CD8-positive, alpha-beta memory T cell (primary cell): ENCODE measurements at regions not wholly inside any gene's neighbourhood (a gene's known extent, or its start where the extent isn't known, plus 50 kb on each side); places are given as distances from the start of the nearest gene placed in this dataset.
"Not testable (repeated sequence)": the region's sequence is repeated elsewhere in the genome, so short reads cannot be mapped to it uniquely, and the experiment has no call there.

Experiments used
- CTCF ChIA-PET: fragments of 350-600 bp; sonication (Branson Sonifier 250); formaldehyde crosslinking; loops from one replicate; lab custom pipeline; 2021; ENCODE audit warnings: antibody characterized with exemption; lab: Charles Lee
- POLR2A ChIA-PET: fragments of 350-600 bp; sonication (Branson Sonifier 250); formaldehyde crosslinking; loops from one replicate; lab custom pipeline; 2021; ENCODE audit warnings: antibody characterized with exemption; lab: Charles Lee
- DNase-seq, 5 donors: peaks; one replicate each; pipeline versions ENCODE4 v3.0.0 to v3.0.0-alpha.2; 2020 to 2022; ENCODE audit warnings: mixed read lengths in 1 of 5
- H3K27ac ChIP-seq: one replicate; pipeline ENCODE4 v1.7.0; 2013; ENCODE audit warnings: low read depth, mild to moderate bottlenecking, low read length, moderate library complexity
- H3K27me3 ChIP-seq: 2 replicates; pipeline ENCODE4 v1.7.0; 2013; ENCODE audit warnings: low read length, mild to moderate bottlenecking; ENCODE audit not compliant: insufficient read depth, poor library complexity, severe bottlenecking
- H3K36me3 ChIP-seq: 2 replicates; pipeline ENCODE4 v1.7.0; 2013; ENCODE audit warnings: mild to moderate bottlenecking, low read length, moderate library complexity; ENCODE audit not compliant: insufficient read depth
- H3K4me1 ChIP-seq: 2 replicates; pipeline ENCODE4 v1.7.0; 2013; ENCODE audit warnings: mild to moderate bottlenecking, low read length, moderate library complexity; ENCODE audit not compliant: insufficient read depth
- H3K4me3 ChIP-seq: 2 replicates; pipeline ENCODE4 v1.7.0; 2013; ENCODE audit warnings: mild to moderate bottlenecking, low read length
- H3K9me3 ChIP-seq: 2 replicates; pipeline ENCODE4 v1.7.0; 2013; ENCODE audit warnings: mild to moderate bottlenecking, low read length
- H3K27ac Mint-ChIP-seq, 8 donors: one replicate each; pipeline ENCODE4 v1.8.0; 2020 to 2021; ENCODE audit warnings: mixed read lengths in 8 of 8, mild to moderate bottlenecking in 6 of 8, inconsistent platforms in 3 of 8, moderate library complexity in 3 of 8
- H3K27me3 Mint-ChIP-seq, 2 donors: one replicate each; pipeline ENCODE4 v1.8.0; 2020 to 2021; ENCODE audit warnings: mixed read lengths in 2 of 2, mild to moderate bottlenecking in 1 of 2, moderate library complexity in 1 of 2
- H3K36me3 Mint-ChIP-seq, 3 donors: one replicate each; pipeline ENCODE4 v1.8.0; 2020 to 2021; ENCODE audit warnings: mixed read lengths in 3 of 3, inconsistent platforms in 1 of 3, mild to moderate bottlenecking in 1 of 3
- H3K4me1 Mint-ChIP-seq, 3 donors: one replicate each; pipeline ENCODE4 v1.8.0; 2020 to 2021; ENCODE audit warnings: mixed read lengths in 3 of 3, inconsistent platforms in 1 of 3, mild to moderate bottlenecking in 1 of 3
- H3K4me3 Mint-ChIP-seq, 7 donors: one replicate each; pipeline ENCODE4 v1.8.0; 2020 to 2021; ENCODE audit warnings: mixed read lengths in 7 of 7, mild to moderate bottlenecking in 6 of 7, moderate library complexity in 4 of 7, inconsistent platforms in 2 of 7
- H3K9me3 Mint-ChIP-seq, 5 donors: one replicate each; pipeline ENCODE4 v1.8.0; 2020 to 2022; ENCODE audit warnings: mixed read lengths in 5 of 5, mild to moderate bottlenecking in 3 of 5, moderate library complexity in 2 of 5, inconsistent platforms in 1 of 5

GRCh38 chr2:215724146-215724545, 288.3 kb upstream of the FN1 start:
- Mint-ChIP-seq H3K27ac (no peak overlapping the region), H3K36me3 (no peaks in the 10 kb centered on the region), H3K9me3 (no peaks in the 10 kb centered on the region), H3K4me3 (no peak overlapping the region), H3K27me3 (peaks cover 0 to 2% of the 10 kb centered on the region in 2 donors), H3K4me1 (no peaks in the 10 kb centered on the region)
- Histone ChIP-seq H3K27ac (no peak overlapping the region), H3K27me3 (no peaks in the 10 kb centered on the region), H3K36me3 (no peaks in the 10 kb centered on the region), H3K9me3 (no peaks in the 10 kb centered on the region), H3K4me1 (no peaks in the 10 kb centered on the region), H3K4me3 (no peak overlapping the region)
- ChIA-PET POLR2A (no interaction called here), CTCF (no interaction called here)
- DNase-seq, result no peak

- H3K36me3 Mint-ChIP-seq, result no peaks in the 10 kb centered on the region
- H3K9me3 ChIP-seq, result no peaks in the 10 kb centered on the region
- no peaks in the 10 kb centered on the region for H3K27me3 ChIP-seq
- H3K4me3 ChIP-seq, result no peak overlapping the region
- H3K27ac ChIP-seq, result no peak overlapping the region
- peaks cover 0 to 2% of the 10 kb centered on the region in 2 donors for H3K27me3 Mint-ChIP-seq
- no peak for DNase-seq
- H3K4me3 Mint-ChIP-seq, result no peak overlapping the region
- no peaks in the 10 kb centered on the region for H3K4me1 ChIP-seq
- H3K9me3 Mint-ChIP-seq, result no peaks in the 10 kb centered on the region
- no peaks in the 10 kb centered on the region for H3K4me1 Mint-ChIP-seq
- no peaks in the 10 kb centered on the region for H3K36me3 ChIP-seq
- H3K27ac Mint-ChIP-seq, result no peak overlapping the region
- POLR2A ChIA-PET, result no interaction called here
- CTCF ChIA-PET, result no interaction called here
Observed at GRCh38 chr2:215723631-215724011, 287.8 kb upstream of the FN1 start.

GRCh38 chr2:215722986-215723630, 287.2 kb upstream of the FN1 start:
- Mint-ChIP-seq H3K9me3 (no peaks in the 10 kb centered on the region), H3K36me3 (no peaks in the 10 kb centered on the region), H3K27me3 (peaks cover 0 to 2% of the 10 kb centered on the region in 2 donors), H3K4me1 (no peaks in the 10 kb centered on the region), H3K27ac (no peak overlapping the region), H3K4me3 (no peak overlapping the region)
- Histone ChIP-seq H3K9me3 (no peaks in the 10 kb centered on the region), H3K4me1 (no peaks in the 10 kb centered on the region), H3K27ac (no peak overlapping the region), H3K36me3 (no peaks in the 10 kb centered on the region), H3K4me3 (no peak overlapping the region), H3K27me3 (no peaks in the 10 kb centered on the region)
- ChIA-PET CTCF (no interaction called here), POLR2A (no interaction called here)
- no peak for DNase-seq

- CTCF ChIA-PET, result no interaction called here
- Histone ChIP-seq H3K36me3 (no peaks in the 10 kb centered on the region), H3K27me3 (no peaks in the 10 kb centered on the region), H3K9me3 (no peaks in the 10 kb centered on the region), H3K4me3 (no peak overlapping the region), H3K27ac (no peak overlapping the region), H3K4me1 (no peaks in the 10 kb centered on the region)
- H3K36me3 Mint-ChIP-seq, result no peaks in the 10 kb centered on the region
- no peak overlapping the region for H3K27ac Mint-ChIP-seq
- peaks cover 0 to 7% of the 10 kb centered on the region in 2 donors for H3K27me3 Mint-ChIP-seq
- no peak overlapping the region for H3K4me3 Mint-ChIP-seq
- no peaks in the 10 kb centered on the region for H3K4me1 Mint-ChIP-seq
- H3K9me3 Mint-ChIP-seq, result no peaks in the 10 kb centered on the region
- POLR2A ChIA-PET, result no interaction called here
- no peak for DNase-seq
Observed at GRCh38 chr2:215722125-215722524, 286.3 kb upstream of the FN1 start.

GRCh38 chr2:215721515-215721914, 285.6 kb upstream of the FN1 start:
- H3K27ac ChIP-seq, H3K4me3 ChIP-seq, H3K36me3 ChIP-seq, H3K9me3 Mint-ChIP-seq, POLR2A ChIA-PET, H3K4me1 Mint-ChIP-seq, H3K4me3 Mint-ChIP-seq, DNase-seq, H3K4me1 ChIP-seq, CTCF ChIA-PET, H3K27me3 ChIP-seq, H3K27me3 Mint-ChIP-seq, H3K36me3 Mint-ChIP-seq, H3K9me3 ChIP-seq: not testable (repeated sequence)
- peak overlapping the region in 1 of 8 donors; percentile 4 for H3K27ac Mint-ChIP-seq

- POLR2A ChIA-PET, result no interaction called here
Observed at GRCh38 chr2:215718890-215719289, 283.0 kb upstream of the FN1 start.

GRCh38 chr2:215718436-215718835, 282.6 kb upstream of the FN1 start:
- Mint-ChIP-seq H3K9me3 (no peaks in the 10 kb centered on the region), H3K27ac (no peak overlapping the region), H3K27me3 (peaks cover 8 to 9% of the 10 kb centered on the region in 2 donors), H3K36me3 (no peaks in the 10 kb centered on the region), H3K4me3 (no peak overlapping the region), H3K4me1 (no peaks in the 10 kb centered on the region)
- no peaks in the 10 kb centered on the region for H3K36me3 ChIP-seq
- H3K9me3 ChIP-seq, result no peaks in the 10 kb centered on the region
- no peaks in the 10 kb centered on the region for H3K27me3 ChIP-seq
- CTCF ChIA-PET, result no interaction called here
- POLR2A ChIA-PET, result no interaction called here
- no peak overlapping the region for H3K27ac ChIP-seq
- no peak overlapping the region for H3K4me3 ChIP-seq
- H3K4me1 ChIP-seq, result no peaks in the 10 kb centered on the region
- DNase-seq, result no peak

More at GRCh38 chr2:215718890-215719289, 283.0 kb upstream of the FN1 start:
- Mint-ChIP-seq H3K27me3 (peaks cover 8 to 10% of the 10 kb centered on the region in 2 donors), H3K4me1 (no peaks in the 10 kb centered on the region), H3K27ac (no peak overlapping the region), H3K9me3 (no peaks in the 10 kb centered on the region), H3K36me3 (no peaks in the 10 kb centered on the region), H3K4me3 (no peak overlapping the region)
- no peaks in the 10 kb centered on the region for H3K27me3 ChIP-seq
- DNase-seq, result no peak
- no peak overlapping the region for H3K27ac ChIP-seq
- H3K36me3 ChIP-seq, result no peaks in the 10 kb centered on the region
- no peaks in the 10 kb centered on the region for H3K4me1 ChIP-seq
- CTCF ChIA-PET, result no interaction called here
- H3K4me3 ChIP-seq, result no peak overlapping the region
- no peaks in the 10 kb centered on the region for H3K9me3 ChIP-seq

- ChIA-PET POLR2A (no interaction called here), CTCF (no interaction called here)
- Mint-ChIP-seq H3K4me3 (no peak overlapping the region), H3K27ac (no peak overlapping the region), H3K4me1 (no peaks in the 10 kb centered on the region), H3K36me3 (no peaks in the 10 kb centered on the region), H3K27me3 (peaks cover 11 to 12% of the 10 kb centered on the region in 2 donors), H3K9me3 (no peaks in the 10 kb centered on the region)
- Histone ChIP-seq H3K27ac (no peak overlapping the region), H3K36me3 (no peaks in the 10 kb centered on the region), H3K9me3 (no peaks in the 10 kb centered on the region), H3K27me3 (no peaks in the 10 kb centered on the region), H3K4me1 (no peaks in the 10 kb centered on the region), H3K4me3 (no peak overlapping the region)
- DNase-seq, result no peak
Observed at GRCh38 chr2:215717501-215718381, 281.9 kb upstream of the FN1 start.
